ENCODE measurements at regions not wholly inside any gene's neighbourhood (a gene's known extent, or its start where the extent isn't known, plus 50 kb on each side); places are given as distances from the start of the nearest gene placed in this dataset.

DNA sequence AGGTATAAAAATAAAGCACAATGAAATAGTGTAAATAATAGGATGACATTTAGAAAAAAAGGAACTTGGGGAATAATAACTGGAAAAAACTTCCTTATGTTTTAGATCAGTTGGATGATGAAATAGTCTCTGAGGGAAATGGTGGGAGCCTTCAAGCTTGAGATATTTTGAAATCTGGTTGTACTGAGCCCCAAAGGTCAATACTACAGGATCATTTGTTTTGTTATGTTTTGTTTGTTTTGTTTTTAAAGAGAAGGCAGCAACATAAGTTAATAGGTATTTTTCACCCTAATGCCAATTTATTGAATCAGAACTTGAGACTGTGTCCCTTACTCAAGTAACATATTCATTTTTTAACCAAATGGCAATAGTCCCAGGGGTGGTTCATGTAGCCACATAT lies 393.1 kb downstream of the ETS1 start:
- no peak for ATAC-seq
- TF ChIP-seq OSR1 (CRISPR knock-in tag; IDR thresholded peaks at IDR 0.05), result no peak
- TF ChIP-seq ZFP30 (CRISPR knock-in tag; IDR thresholded peaks at IDR 0.05), result no peak
- no peak for TF ChIP-seq TCF4 (CRISPR knock-in tag; IDR thresholded peaks at IDR 0.05; ENCODE audit: borderline replicate concordance)
- TF ChIP-seq TOX (CRISPR knock-in tag; IDR thresholded peaks at IDR 0.05; ENCODE audit: borderline replicate concordance), result no peak
- TF ChIP-seq, protein P1, sequence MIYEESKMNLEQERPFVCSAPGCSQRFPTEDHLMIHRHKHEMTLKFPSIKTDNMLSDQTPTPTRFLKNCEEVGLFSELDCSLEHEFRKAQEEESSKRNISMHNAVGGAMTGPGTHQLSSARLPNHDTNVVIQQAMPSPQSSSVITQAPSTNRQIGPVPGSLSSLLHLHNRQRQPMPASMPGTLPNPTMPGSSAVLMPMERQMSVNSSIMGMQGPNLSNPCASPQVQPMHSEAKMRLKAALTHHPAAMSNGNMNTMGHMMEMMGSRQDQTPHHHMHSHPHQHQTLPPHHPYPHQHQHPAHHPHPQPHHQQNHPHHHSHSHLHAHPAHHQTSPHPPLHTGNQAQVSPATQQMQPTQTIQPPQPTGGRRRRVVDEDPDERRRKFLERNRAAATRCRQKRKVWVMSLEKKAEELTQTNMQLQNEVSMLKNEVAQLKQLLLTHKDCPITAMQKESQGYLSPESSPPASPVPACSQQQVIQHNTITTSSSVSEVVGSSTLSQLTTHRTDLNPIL (CRISPR knock-in tag; IDR thresholded peaks at IDR 0.05; ENCODE audit: low read depth), result no peak
- no peak for TF ChIP-seq ZC3H10 (CRISPR knock-in tag; IDR thresholded peaks at IDR 0.05)
- TF ChIP-seq, protein P2, sequence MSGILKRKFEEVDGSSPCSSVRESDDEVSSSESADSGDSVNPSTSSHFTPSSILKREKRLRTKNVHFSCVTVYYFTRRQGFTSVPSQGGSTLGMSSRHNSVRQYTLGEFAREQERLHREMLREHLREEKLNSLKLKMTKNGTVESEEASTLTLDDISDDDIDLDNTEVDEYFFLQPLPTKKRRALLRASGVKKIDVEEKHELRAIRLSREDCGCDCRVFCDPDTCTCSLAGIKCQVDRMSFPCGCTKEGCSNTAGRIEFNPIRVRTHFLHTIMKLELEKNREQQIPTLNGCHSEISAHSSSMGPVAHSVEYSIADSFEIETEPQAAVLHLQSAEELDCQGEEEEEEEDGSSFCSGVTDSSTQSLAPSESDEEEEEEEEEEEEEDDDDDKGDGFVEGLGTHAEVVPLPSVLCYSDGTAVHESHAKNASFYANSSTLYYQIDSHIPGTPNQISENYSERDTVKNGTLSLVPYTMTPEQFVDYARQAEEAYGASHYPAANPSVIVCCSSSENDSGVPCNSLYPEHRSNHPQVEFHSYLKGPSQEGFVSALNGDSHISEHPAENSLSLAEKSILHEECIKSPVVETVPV (CRISPR knock-in tag; IDR thresholded peaks at IDR 0.05), result no peak
- no peak for TF ChIP-seq SNAI2 (CRISPR knock-in tag; IDR thresholded peaks at IDR 0.05)

DNA sequence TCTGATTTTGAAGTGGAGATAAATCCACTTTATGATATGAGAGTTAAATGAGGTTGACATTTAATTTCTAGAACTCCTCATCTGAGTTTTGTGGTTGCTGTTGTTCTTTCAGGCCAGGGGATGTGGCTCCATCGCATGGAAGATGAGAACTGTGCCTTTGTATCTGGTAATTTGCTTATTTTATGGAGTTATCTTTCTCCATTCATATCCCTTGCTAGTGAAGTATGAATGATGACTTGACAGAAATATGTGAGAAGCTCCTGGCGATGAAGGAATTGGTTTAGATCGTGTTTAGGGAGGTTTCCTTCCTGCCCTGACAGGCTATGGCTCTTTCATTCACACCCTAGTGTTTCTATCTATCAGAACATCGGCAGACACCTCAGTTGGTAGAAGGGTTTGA lies 393.7 kb downstream of the ETS1 start:
- no peak for ATAC-seq
- TF ChIP-seq ZFP30 (CRISPR knock-in tag; IDR thresholded peaks at IDR 0.05) (no peak), ZC3H10 (CRISPR knock-in tag; IDR thresholded peaks at IDR 0.05) (no peak), RARB (CRISPR knock-in tag; IDR thresholded peaks at IDR 0.05) (no peak), TCF4 (CRISPR knock-in tag; IDR thresholded peaks at IDR 0.05; ENCODE audit: borderline replicate concordance) (no peak), BACH2 (CRISPR knock-in tag; IDR thresholded peaks at IDR 0.05; ENCODE audit: borderline replicate concordance) (no peak), ZFP3 (CRISPR knock-in tag; IDR thresholded peaks at IDR 0.05) (no peak), ZNF565 (CRISPR knock-in tag; conservative IDR thresholded peaks at IDR 0.05; ENCODE audit: low read depth) (no peak), SNAI2 (CRISPR knock-in tag; IDR thresholded peaks at IDR 0.05) (no peak), PPARA (CRISPR knock-in tag; IDR thresholded peaks at IDR 0.05; ENCODE audit: borderline replicate concordance) (no peak), ISL1 (CRISPR knock-in tag; IDR thresholded peaks at IDR 0.05) (no peak), OSR1 (CRISPR knock-in tag; IDR thresholded peaks at IDR 0.05) (no peak), ARNTL (CRISPR knock-in tag; IDR thresholded peaks at IDR 0.05; ENCODE audit: borderline replicate concordance, low read depth) (no peak), CSDC2 (CRISPR knock-in tag; IDR thresholded peaks at IDR 0.05) (no peak), ESRRG (CRISPR knock-in tag; IDR thresholded peaks at IDR 0.05) (no peak), ZNF8 (CRISPR knock-in tag; IDR thresholded peaks at IDR 0.05) (no peak), ZNF70 (CRISPR knock-in tag; IDR thresholded peaks at IDR 0.05) (no peak)
- TF ChIP-seq, protein P3, sequence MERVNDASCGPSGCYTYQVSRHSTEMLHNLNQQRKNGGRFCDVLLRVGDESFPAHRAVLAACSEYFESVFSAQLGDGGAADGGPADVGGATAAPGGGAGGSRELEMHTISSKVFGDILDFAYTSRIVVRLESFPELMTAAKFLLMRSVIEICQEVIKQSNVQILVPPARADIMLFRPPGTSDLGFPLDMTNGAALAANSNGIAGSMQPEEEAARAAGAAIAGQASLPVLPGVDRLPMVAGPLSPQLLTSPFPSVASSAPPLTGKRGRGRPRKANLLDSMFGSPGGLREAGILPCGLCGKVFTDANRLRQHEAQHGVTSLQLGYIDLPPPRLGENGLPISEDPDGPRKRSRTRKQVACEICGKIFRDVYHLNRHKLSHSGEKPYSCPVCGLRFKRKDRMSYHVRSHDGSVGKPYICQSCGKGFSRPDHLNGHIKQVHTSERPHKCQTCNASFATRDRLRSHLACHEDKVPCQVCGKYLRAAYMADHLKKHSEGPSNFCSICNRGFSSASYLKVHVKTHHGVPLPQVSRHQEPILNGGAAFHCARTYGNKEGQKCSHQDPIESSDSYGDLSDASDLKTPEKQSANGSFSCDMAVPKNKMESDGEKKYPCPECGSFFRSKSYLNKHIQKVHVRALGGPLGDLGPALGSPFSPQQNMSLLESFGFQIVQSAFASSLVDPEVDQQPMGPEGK (CRISPR knock-in tag; IDR thresholded peaks at IDR 0.05; ENCODE audit: borderline replicate concordance), result no peak
- TF ChIP-seq, protein P4, sequence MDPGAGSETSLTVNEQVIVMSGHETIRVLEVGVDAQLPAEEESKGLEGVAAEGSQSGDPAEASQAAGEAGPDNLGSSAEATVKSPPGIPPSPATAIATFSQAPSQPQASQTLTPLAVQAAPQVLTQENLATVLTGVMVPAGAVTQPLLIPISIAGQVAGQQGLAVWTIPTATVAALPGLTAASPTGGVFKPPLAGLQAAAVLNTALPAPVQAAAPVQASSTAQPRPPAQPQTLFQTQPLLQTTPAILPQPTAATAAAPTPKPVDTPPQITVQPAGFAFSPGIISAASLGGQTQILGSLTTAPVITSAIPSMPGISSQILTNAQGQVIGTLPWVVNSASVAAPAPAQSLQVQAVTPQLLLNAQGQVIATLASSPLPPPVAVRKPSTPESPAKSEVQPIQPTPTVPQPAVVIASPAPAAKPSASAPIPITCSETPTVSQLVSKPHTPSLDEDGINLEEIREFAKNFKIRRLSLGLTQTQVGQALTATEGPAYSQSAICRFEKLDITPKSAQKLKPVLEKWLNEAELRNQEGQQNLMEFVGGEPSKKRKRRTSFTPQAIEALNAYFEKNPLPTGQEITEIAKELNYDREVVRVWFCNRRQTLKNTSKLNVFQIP (CRISPR knock-in tag; IDR thresholded peaks at IDR 0.05; ENCODE audit: borderline replicate concordance, low read depth), result no peak
- TF ChIP-seq, protein P1 (CRISPR knock-in tag; IDR thresholded peaks at IDR 0.05; ENCODE audit: low read depth), result no peak
- TF ChIP-seq, protein P5, sequence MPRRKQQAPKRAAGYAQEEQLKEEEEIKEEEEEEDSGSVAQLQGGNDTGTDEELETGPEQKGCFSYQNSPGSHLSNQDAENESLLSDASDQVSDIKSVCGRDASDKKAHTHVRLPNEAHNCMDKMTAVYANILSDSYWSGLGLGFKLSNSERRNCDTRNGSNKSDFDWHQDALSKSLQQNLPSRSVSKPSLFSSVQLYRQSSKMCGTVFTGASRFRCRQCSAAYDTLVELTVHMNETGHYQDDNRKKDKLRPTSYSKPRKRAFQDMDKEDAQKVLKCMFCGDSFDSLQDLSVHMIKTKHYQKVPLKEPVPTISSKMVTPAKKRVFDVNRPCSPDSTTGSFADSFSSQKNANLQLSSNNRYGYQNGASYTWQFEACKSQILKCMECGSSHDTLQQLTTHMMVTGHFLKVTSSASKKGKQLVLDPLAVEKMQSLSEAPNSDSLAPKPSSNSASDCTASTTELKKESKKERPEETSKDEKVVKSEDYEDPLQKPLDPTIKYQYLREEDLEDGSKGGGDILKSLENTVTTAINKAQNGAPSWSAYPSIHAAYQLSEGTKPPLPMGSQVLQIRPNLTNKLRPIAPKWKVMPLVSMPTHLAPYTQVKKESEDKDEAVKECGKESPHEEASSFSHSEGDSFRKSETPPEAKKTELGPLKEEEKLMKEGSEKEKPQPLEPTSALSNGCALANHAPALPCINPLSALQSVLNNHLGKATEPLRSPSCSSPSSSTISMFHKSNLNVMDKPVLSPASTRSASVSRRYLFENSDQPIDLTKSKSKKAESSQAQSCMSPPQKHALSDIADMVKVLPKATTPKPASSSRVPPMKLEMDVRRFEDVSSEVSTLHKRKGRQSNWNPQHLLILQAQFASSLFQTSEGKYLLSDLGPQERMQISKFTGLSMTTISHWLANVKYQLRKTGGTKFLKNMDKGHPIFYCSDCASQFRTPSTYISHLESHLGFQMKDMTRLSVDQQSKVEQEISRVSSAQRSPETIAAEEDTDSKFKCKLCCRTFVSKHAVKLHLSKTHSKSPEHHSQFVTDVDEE (CRISPR knock-in tag; IDR thresholded peaks at IDR 0.05), result no peak
